Calu3 (cell line): ENCODE measurements at regions not wholly inside any gene's neighbourhood (a gene's known extent, or its start where the extent isn't known, plus 50 kb on each side); places are given as distances from the start of the nearest gene placed in this dataset.

Experiments used
- BruUV-seq: library from RNA; stranded (reverse); fragments of 400-500 nt; replicated peaks from 2 replicates; lab custom pipeline; 2021; lab: Mats Ljungman, UMichigan
- CTCF ChIA-PET: fragments of 300-600 bp; sonication (Branson Sonifier 250); formaldehyde crosslinking; loops from one replicate; lab custom pipeline; 2022; ENCODE audit warnings: antibody characterized with exemption; lab: Charles Lee
- DNase-seq: peaks from one replicate; pipeline ENCODE4 v3.0.0; 2022
- H3K27ac Mint-ChIP-seq: one replicate; pipeline ENCODE4 v1.8.0; 2022; ENCODE audit warnings: mixed read lengths; ENCODE audit not compliant: unreplicated experiment
- H3K27me3 Mint-ChIP-seq: one replicate; pipeline ENCODE4 v1.8.0; 2022; ENCODE audit warnings: mixed read lengths; ENCODE audit not compliant: unreplicated experiment
- H3K36me3 Mint-ChIP-seq: one replicate; pipeline ENCODE4 v1.8.0; 2022; ENCODE audit warnings: mild to moderate bottlenecking, moderate library complexity, mixed read lengths; ENCODE audit not compliant: insufficient read depth, unreplicated experiment
- H3K4me1 Mint-ChIP-seq: one replicate; pipeline ENCODE4 v1.8.0; 2022; ENCODE audit warnings: mild to moderate bottlenecking, low read depth, mixed read lengths; ENCODE audit not compliant: unreplicated experiment
- H3K4me3 Mint-ChIP-seq: one replicate; pipeline ENCODE4 v1.8.0; 2022; ENCODE audit warnings: mild to moderate bottlenecking, low read depth, moderate library complexity, mixed read lengths; ENCODE audit not compliant: unreplicated experiment
- H3K9me3 Mint-ChIP-seq: one replicate; pipeline ENCODE4 v1.8.0; 2022; ENCODE audit warnings: low read depth, mixed read lengths; ENCODE audit not compliant: unreplicated experiment
- CTCF ChIP-seq: fragments of 200-600 bp; IDR thresholded peaks from one replicate; pipeline ENCODE4 v1.8.0; 2022; ENCODE audit warnings: antibody characterized with exemption; ENCODE audit not compliant: unreplicated experiment
- intact Hi-C: fragments of 100-400 bp; cut with micrococcal nuclease; formaldehyde crosslinking; loops from one replicate; pipeline ENCODE4 v1.10.0; 2022; ENCODE audit not compliant: unreplicated experiment

GRCh38 chr2:65876114-65876513, 443.7 kb upstream of the SPRED2 start:
- intact Hi-C loops: no loop called here
- no peaks in the 10 kb centered on the region for H3K27me3 Mint-ChIP-seq
- no peaks in the 10 kb centered on the region for H3K36me3 Mint-ChIP-seq
- H3K4me1 Mint-ChIP-seq: no peaks in the 10 kb centered on the region
- BruUV-seq: no TSS peak
- CTCF ChIA-PET: no interaction called here
- DNase-seq: no peak
- no peaks in the 10 kb centered on the region for H3K9me3 Mint-ChIP-seq
- TF ChIP-seq CTCF: no peak
- H3K4me3 Mint-ChIP-seq: no peak overlapping the region
- no peak overlapping the region for H3K27ac Mint-ChIP-seq

- no peaks in the 10 kb centered on the region for H3K4me1 Mint-ChIP-seq
- CTCF ChIA-PET: no interaction called here
- H3K9me3 Mint-ChIP-seq: no peaks in the 10 kb centered on the region
- BruUV-seq: no TSS peak
- H3K27ac Mint-ChIP-seq: no peak overlapping the region
- no peaks in the 10 kb centered on the region for H3K36me3 Mint-ChIP-seq
- DNase-seq: no peak
- TF ChIP-seq CTCF: no peak
- H3K4me3 Mint-ChIP-seq: no peak overlapping the region
- H3K27me3 Mint-ChIP-seq: peaks cover 46% of the 10 kb centered on the region
- intact Hi-C loops: no loop called here
These were observed 438.4 kb upstream of the SPRED2 start for GRCh38 chr2:65870826-65871225.

GRCh38 chr2:65869296-65869695, 436.9 kb upstream of the SPRED2 start:
- Mint-ChIP-seq H3K9me3 (no peaks in the 10 kb centered on the region), H3K4me1 (no peaks in the 10 kb centered on the region), H3K27me3 (peaks cover 48% of the 10 kb centered on the region), H3K36me3 (no peaks in the 10 kb centered on the region), H3K27ac (no peak overlapping the region), H3K4me3 (no peak overlapping the region)
- CTCF ChIA-PET: no interaction called here
- BruUV-seq: no TSS peak
- intact Hi-C loops: no loop called here
- no peak for TF ChIP-seq CTCF
- no peak for DNase-seq

GRCh38 chr2:65868177-65868576, 435.8 kb upstream of the SPRED2 start:
- H3K9me3 Mint-ChIP-seq: no peaks in the 10 kb centered on the region
- TF ChIP-seq CTCF: no peak
- CTCF ChIA-PET: no interaction called here
- no peak for DNase-seq
- no peaks in the 10 kb centered on the region for H3K4me1 Mint-ChIP-seq
- no peak overlapping the region for H3K4me3 Mint-ChIP-seq
- no peaks in the 10 kb centered on the region for H3K36me3 Mint-ChIP-seq
- peaks cover 54% of the 10 kb centered on the region for H3K27me3 Mint-ChIP-seq
- no peak overlapping the region for H3K27ac Mint-ChIP-seq
- no TSS peak for BruUV-seq
- intact Hi-C loops: no loop called here
